NCI-H2171 (cell line): ENCODE measurements at regions not wholly inside any gene's neighbourhood (a gene's known extent, or its start where the extent isn't known, plus 50 kb on each side); places are given as distances from the start of the nearest gene placed in this dataset.

Experiments used
- DNase-seq: peaks from one replicate; lab custom pipeline; 2025; lab: John Stamatoyannopoulos, UW

DNA sequence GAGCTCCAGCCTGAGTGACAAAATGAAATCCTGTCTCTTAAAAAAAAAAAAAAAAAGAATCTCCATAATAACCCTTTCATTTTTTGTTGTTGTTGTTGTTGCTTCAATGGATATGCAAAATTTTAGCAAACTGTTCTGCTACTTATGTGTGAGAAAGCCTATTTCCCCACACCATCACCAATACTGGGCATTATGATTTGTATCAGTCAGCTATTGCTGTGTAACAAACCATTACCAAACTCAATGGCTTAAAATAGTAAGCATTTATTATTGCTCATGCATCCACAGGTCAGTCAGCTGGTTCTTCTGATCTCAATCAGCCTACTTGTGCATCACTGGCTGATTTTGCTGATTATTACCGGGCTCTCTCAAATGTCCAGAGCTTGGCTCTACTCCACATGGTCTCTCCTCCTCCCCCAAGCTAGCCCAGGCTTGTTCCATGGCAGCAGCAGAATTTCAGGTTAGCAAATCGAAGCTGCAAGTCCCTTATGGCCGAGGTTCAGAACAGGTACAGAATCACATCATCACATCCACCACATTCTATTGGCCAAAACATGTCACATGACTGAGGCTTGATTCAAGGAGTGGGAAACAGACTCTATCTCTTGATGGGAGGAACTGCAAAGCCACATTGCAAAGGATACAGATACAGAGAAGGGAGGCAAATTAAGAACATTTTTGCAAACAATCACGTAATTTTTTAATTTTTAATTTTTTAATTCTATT, 135.1 kb downstream of the MN1 start:
- no peak for DNase-seq

DNA sequence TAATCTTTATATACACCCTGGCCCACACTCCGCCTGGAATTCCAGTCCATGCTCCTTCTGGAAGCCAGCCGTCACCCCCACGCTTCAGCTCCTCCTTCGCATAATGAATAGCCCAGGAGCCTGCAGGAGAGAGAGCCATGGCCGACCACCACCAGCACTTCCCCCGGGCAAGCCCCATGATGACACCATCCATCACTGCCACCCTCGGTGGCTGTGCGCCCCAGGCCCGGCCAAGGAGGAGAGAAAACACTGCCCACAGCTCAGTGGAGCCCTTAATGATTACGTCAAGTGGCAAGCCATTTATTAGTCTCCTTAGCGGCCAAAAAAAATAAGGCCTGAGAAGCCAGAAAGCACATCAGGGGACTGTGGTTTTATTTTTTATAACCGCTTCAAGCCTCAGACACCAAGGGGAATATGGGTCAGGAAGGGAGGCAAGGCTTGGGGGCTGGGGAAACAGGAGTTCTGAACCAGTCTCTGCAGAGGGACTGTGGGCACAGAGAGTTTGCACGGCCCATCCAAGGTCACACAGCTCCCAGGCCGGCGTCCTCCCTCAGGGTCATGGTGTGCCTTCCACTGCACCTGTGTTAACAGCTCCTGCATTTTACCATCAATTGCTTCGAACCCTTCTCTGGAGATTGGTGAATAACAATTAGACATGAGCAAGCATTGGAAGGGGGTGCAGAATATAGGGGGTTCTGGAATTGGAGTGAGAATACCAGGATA, 134.3 kb downstream of the MN1 start:
- DNase-seq = no peak

DNA sequence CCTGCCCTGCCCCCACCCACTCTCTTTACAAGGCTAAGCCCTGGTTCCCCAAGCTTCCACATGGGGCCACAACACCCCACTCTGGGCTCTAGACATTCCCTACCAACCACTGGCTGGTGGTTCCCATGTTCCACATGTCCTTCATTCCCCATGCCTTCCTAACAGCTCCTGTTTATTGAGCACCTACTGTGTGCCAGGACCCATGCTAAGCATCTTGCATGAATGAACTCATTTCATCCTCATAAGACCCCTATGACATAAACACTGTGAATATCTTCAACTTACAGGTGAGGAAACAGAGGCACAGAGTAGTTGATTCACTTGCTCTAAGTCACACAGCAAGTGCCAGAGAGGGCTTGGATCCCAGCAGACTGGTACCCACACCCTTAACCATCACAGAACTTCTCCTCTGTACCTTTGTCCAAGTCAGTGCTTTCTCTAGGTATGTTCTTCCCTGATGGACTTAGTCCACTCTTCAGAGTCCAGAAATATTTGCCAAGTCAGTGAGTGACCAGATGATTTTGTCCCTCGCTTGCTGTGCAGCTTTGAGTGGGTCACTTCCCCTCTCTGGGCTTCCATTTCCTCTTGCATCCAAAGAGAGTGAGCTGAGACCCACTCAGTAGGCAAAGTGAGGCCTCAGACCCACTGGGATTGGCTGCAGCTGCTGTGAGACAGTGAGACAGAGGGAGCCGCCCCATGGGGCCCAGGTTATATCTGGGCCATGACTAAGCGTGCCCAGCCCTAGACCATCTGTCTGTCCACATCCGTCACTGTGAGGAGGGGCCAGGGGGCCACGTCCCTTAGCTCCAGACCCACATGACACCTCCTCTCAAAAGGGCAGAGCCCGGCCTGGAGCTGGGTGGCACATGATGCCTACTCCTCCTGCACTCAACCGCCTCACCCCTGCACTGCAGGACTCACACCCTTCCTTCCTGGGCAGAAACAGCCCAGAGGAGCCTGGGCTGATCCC, 132.4 kb downstream of the MN1 start:
- peak; percentile 73 for DNase-seq

DNA sequence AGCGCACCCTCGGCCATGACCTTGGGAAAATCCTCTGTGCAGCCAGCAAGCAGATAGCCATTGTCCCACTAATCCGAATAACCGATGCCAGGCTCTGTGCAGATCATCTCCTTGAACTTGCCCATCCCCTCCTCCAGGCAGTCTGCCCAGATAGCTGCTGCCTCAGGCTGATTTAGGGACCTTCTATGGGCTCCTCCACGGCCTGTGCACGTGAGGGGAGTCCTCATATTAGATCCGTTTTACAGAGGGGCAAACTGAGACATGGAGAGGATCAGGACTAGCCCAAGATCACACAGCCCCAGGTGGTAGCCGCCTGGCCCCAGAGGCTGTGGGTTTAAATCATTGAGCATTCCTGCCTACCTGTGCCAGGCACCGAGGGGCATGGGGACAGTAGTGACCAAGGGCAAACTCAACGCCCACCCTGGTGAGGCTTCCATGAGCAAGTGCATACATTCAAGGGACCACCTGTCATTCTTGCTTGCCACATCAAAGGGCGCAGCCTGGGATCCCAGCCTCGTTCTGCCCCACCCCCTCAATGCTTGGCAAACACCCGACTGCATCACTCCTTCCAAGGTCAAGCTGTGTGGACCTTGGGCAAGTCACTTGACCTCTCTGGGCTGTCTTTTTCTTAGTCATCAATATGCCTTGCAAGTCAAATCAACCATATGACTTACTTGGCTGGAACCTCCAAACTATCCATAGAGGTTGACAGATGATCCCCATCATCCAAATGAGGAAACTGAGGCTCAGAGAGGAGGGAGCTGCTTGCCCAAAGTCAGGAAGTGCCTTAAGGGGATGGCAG, 131.6 kb downstream of the MN1 start:
- no peak for DNase-seq

DNA sequence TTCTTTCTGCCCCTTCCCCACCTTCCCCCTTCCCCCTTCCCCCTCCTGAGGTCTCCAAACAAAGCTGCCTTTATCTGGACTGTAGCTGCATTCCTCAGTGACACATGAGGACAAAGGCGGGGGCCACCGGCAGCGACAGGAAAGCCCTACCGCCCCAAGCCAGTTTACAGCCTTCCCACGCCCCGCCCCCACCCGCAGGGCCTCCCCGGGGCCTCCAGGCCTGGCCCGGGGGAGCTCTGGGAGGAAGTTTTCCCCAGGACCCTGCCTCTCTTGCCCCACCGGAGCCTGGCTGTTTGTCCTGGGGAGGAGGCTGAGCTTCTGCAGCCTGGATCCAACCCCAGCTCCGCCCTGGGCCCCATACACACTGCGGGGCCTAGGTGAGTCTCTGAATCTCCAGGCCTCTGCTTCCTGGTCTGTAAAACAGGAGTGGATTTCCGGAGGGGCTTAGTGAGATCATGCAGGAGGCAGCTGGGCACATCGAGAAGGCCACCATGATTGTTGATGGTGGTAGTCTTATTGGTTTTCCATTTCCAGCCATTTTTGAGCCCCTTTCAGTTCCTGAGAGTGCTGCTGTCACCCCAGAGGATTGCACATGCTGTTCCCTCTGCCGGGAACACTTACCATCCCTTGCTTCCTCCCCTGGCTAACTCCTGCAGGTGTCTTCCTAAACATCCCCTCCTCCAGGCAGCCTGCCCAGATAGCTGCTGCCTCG, 130.7 kb downstream of the MN1 start:
- no peak for DNase-seq

DNA sequence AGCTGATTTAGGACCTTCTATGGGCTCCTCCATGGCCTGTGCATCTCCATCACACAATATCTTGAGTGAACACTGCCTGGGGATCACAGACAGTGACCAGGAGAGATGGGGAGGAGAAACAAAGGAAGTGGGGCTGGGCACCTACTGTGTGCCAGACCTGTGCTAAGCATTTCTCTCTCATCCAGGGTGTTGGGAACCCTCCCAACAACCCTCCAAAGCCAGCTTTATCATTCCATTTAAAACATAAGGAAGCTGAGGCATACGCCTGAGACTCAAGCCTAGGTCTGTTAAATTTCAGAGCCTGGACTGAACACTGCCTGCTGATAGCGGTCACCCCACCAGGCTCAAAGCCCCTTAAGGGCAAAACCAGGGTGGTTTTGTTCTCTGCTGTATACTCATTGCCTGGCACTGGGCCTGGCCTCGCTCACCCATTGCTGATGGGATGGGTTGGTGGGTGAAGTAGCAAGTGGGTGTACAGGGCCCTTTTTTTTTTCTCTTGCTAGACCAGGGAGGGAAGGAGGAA, 130.1 kb downstream of the MN1 start:
- no peak for DNase-seq

DNA sequence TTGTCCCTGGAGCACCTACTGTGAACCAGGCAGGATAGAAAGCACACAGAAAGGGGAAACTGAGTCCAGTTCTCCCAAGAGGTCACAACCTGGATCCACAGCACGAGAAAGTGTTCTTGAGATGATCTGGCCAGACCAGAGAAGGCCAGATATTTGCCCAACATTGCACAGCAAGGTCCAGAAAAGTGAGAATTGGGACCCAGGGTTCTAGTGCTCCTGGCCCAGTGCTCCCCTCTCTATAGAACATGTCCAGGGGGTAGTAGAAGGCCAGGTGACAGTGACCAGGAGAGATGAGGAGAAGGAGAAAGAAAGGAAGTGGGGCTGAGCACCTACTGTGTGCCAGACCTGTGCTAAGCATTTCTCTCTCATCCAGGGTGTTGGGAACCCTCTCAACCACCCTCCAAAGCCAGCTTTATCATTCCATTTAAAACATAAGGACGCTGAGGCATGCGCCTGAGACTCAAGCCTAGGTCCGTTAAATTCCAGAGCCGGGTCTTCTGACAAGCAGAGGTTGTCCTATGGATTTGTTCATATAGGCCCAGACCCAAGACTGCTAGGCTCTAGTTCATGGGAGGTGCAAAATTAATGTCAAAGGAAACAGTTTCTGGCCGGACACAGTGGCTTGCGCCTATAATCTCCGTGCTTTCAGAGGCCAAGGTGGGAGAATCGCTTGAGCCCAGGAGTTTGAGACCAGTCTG, 128.7 kb downstream of the MN1 start:
- DNase-seq = no peak

DNA sequence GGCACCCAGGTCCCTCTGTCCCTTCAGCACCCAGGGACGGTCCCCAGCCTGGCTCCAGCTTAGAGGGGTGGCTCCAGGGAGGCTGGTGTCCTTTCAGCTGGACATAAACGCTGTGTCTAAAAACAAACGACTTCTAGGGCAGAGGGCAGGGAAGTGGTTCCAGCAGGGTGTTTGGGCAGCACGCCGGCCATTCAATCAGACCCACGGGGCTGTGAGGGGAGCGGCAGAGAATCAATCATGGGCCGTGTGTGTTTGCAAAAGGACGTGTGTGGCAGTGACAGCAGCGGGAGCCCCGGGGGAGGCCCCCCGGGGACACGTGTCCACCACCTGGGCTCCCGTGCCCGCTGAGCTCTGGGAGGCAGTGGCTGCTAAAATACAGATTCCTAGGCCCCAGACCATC, 127.7 kb downstream of the MN1 start:
- no peak for DNase-seq

DNA sequence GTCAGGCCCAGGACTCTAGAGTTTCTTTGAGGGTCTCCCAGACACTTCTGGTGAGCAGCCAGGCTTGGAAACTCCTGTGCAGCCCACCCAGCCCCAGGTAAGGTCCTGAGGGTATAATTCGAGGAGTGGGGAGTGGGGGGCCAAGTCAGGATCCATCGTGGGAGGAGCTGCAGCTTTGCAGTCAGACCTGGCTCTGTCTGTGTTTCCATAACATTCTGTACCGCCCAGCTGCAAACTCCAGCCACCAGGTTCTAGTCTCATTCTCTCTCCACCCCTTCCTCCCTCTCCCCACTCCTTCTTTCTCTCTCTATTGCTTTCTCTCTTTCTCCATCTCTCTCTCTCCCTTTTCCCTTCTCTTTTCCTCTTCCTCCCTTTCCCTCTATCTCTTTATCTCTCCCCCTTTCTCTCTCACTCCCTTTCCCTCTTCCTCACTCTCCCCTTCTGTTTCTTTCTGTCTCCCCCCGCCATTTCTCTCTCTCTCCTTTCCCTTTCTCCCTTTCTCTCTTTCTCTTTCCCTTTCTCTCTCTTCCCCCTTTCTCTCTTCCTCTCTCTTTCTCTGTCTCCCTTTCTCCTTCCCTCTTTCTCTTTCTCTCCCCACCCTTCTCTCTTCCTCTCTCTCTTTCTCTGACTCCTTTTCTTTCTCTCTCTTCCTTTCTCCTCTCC, 127.2 kb downstream of the MN1 start:
- no peak for DNase-seq

DNA sequence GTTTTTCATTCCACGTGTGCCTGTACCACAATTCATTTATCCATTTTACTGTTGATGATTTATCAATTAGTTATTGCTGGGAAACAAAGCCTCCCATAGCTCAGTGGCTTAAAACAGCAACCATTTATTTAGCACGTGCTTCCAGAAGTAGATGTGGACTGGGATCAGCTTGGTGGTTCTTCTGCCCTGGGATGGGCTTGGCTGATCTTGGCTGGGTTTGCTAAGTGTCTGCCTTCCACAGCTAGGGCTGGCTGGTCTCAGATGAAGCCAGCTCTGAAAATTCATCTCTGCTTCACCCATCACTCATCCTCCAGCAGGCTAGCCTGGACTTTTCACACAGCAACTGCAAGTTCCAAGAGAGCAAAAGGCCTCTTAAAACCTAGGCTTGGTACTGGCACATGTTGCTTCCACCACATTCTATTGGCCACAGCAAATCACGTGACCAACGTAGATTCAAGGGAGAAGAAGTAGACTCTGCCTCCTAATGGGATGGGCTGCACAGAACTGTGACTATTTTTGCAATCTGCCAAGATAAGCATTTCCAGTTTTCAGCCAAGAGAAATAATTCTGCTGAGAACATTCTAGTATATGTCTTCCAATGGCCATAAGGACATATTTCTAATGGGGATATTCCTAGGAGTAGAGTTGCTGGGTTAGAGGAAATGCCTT, 124.9 kb downstream of the MN1 start:
- no peak for DNase-seq

DNA sequence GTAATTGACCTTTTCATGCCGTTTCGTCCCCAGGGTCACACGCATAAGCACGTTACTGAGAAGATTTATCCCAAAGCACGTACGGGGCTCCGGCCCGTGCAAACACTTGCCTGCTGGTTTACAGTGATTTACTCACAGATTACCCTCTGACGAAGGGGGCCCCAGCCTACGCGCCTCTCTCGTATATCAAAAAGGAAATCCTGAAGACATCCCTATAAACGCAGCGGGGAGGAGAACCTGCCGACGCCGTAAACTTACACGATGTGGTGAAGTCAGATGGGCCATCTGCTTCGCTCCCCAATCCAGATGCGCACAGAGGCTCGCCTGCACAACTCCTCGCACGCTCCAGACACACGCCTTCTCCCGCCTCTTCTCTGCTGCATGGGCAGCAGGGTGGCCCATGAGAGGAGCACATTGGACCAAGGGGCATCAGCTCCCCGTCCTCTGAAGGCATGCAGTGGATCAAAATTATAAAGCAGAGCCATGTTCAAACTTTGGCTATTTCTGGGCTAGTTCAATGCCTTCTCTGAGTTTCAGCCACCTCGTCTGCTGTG, 123.6 kb downstream of the MN1 start:
- no peak for DNase-seq

DNA sequence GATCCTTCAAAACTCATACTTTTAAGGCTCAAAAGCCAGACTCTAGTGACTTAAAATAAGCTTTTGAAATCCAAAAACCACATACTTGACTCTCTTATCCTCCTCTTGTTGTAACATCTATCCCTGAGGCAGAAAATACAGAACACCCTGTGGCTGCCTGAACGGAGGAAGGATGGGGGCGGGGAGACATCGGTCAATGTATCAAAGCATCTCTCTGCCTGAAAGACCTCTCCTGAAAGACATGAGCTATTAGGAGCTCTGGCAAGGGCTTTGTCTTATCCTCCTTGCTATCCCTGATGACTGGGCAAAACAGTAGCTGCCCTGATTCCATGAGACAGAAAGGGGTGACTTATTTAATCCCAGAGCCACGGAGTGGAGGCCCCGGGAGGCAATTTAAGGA, 122.4 kb downstream of the MN1 start:
- no peak for DNase-seq

DNA sequence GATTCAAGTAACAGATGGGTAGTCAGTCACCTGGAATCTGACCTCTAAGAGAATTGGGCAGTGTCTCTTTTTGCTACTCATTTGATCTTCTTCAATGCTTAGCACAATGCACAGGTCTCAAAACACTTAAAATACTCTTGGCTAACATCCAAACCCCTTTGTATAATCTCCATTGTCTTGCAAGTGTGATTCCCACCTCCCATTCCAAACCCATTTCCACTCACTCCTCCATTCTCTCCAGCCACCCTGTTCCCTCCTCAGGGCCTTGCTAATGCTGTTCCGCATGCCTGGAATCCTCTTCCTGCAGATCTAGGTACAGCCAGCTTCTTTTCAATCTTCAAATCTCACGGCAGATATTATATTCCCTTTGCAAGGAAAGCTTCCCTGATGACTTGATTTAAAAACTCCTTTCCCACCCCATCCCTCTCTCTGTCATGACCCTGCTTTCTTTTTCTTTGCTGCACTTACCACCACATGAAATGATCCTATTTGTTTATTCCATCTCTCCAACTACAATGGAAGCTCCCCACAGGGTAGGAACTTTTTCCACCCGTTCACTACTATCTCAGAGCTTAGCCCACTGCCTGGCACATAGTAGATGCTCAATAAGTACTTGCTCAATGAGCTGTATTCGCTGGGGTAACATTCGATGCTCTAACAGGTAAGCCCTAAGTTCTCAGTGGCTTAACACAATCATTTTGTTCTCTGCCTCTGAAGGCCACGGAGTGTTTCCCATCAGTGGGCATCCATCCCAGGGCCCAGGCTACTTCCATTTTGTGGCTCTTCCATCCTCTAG, 121.7 kb downstream of the MN1 start:
- no peak for DNase-seq

DNA sequence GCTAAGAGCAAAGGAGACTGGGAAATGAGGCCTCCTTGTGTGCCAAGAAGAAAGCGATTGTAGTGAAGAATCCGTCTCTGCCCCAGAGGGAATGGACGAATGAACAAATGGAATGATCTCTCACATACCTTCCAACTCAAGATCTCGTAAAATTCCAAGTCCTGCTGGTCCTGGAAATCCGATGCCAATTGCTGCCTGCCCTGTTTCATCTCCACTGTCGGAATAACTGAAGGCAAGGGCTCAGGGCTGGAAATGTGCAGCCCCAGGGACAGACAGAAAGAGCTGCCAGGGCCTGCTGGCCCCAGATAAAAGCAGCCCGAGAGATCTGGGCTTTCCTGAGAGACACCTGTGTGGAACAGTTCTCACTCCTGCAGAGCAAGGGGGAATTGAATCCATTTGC, 120.9 kb downstream of the MN1 start:
- no peak for DNase-seq

DNA sequence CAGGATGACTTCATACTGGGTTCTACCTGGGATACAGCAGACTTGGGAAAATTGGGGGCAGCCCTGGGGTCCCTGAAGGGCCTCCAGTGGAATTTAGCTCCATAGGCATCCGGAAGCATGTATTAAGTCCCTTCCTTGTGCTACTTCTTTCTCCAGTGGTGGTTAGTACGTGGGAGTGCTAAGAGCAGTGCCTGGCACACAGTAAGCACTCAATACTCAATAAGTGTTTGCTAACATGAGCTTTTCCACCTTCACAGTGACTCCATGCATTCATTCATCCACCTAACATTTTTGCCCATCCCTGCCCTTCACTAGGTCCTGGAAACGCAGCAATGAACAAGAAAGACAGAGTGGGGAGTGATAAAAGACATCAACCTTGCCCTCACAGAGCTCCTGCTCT, 120.5 kb downstream of the MN1 start:
- no peak for DNase-seq

DNA sequence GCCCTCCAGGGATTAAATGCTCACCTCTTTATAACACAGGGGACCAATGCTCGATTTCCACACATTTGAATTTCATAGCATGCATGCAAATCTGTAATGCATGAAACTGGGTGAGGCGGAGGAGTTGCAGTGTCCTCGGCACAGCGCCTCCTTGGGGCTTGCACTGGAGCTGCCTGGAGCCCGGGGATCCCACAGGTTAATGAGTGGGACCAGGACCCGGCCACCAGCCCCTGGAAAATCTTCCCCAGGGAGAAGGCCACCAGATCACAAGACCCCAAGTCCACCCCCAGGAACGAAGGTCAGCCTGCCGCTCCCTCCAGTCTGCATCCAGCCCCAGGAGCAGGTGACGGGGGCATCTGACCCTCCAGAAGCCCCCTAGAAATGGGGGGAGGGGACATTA, 119.1 kb downstream of the MN1 start:
- no peak for DNase-seq

DNA sequence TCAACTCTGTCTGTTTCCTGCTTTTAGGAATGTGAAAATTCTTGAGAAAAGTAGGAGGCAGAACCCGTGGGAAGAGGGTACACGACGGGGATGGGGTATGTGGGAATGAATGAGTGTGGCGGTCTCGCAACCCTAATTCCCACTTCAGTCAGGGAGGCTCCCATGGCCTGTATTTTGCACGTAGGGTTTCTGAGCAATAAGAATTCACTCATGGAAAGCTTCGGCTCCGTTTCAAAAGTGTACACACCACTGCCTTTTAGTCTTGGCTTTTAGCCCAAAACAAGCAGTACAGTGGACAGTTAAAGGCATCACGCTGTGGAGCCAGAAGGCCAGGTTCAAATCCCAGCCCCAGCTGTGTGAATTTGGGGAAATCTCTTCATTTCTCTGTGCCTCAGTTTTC, 116.7 kb downstream of the MN1 start:
- DNase-seq = no peak

DNA sequence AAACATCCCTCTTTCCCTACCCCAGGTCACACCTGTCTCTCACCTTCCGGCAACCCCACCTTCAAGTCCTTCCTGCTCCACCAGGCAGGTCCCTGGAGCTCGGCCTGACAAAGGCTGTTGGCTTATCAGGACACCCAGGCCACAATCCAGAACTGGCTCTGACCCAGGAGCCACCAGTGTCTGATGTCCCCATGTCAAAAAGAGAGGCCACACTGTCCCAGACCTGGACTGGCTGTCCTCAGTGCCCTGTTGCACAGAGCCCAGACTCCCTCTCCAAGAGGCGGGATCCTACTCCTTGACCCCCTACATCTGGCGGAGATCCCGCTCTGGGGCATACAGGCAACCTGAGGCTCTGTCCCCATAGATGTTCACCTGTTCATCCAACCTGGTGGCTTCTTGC, 116.0 kb downstream of the MN1 start:
- DNase-seq = no peak
